HG03135 (cell line): ENCODE measurements at regions not wholly inside any gene's neighbourhood (a gene's known extent, or its start where the extent isn't known, plus 50 kb on each side); places are given as distances from the start of the nearest gene placed in this dataset.

Experiments used
- ATAC-seq: cut with Tn5 transposase; IDR thresholded peaks from one replicate; pipeline ENCODE4 v1.9.1; 2021; ENCODE audit warnings: mild to moderate bottlenecking, moderate library complexity; ENCODE audit not compliant: unreplicated experiment

DNA sequence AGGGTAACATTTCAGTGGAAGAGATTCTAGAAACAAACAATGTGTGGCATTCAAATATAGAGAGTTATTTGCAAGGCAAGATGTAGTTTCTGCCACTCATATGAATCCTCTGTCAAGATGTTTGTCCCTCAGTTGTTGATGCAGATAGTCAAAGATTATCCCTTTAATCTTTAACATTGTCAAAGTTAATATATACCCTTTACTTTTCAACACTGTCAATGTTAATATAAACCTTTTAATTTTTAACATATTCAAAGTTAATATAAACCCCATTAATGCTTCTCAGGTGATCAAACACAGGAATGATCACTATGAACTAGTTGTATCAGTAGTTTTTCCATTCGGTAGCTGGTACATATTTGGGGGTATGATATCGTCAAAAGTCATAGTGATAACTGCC, 51.9 kb upstream of the PICALM start:
- no peak for ATAC-seq

DNA sequence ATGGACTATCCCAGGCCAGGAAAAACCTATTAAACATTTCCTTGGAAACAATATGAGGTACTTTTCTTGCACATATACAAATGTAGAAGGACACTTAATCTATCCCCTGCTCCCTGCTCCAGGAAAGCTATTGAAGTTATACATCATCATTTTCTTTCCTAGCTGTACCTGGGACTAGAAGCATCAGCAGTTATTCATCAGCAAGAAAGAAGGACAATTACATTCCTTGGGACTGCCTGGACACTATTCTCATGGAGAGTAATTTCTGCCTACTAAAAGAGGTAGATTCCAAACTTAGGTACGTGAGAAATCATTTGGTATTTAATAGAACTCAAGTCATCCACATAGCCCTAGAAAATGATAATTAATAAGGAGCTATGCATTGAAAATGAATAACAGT, 51.0 kb upstream of the PICALM start:
- ATAC-seq: no peak

DNA sequence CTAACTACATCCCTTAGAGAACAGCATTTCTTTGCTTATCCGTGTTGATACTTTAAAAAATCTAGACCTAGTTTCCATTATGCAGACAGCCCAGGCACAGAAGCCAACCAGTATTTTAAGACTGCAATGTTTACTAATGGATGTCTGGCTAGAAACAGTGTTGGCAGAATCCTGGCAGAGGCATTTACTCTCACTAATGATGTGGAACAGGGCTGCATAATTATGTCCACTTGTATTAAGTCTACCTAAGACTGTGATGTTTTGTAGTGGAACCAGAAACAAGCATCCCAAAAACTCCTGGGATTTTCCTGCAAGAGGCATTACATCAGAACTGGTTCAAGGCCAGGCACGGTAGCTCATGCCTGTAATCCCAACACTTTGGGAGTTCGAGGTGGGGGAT, 50.2 kb upstream of the PICALM start:
- no peak for ATAC-seq
